ENCODE measurements at regions not wholly inside any gene's neighbourhood (a gene's known extent, or its start where the extent isn't known, plus 50 kb on each side); places are given as distances from the start of the nearest gene placed in this dataset.
"Not testable (repeated sequence)": the region's sequence is repeated elsewhere in the genome, so short reads cannot be mapped to it uniquely, and the experiment has no call there.

GRCh38 chr2:89076771-89077170 is 385.3 kb downstream of the RPIA start:
- DNase-seq (ENCODE audit: low spot score); intact Hi-C loops (cut with DNase I): not testable (repeated sequence)

- intact Hi-C loops (cut with DNase I); DNase-seq (ENCODE audit: low spot score): not testable (repeated sequence)
Observed at GRCh38 chr2:89092911-89093310, 401.4 kb downstream of the RPIA start.

- DNase-seq (ENCODE audit: low spot score); intact Hi-C loops (cut with DNase I): not testable (repeated sequence)
Observed at GRCh38 chr2:89095060-89095459, 403.6 kb downstream of the RPIA start.

GRCh38 chr2:89102587-89102986 is 411.1 kb downstream of the RPIA start:
- intact Hi-C loops (cut with DNase I); DNase-seq (ENCODE audit: low spot score): not testable (repeated sequence)

GRCh38 chr2:89106369-89107019 is 415.0 kb downstream of the RPIA start:
- intact Hi-C loops (cut with DNase I); DNase-seq (ENCODE audit: low spot score): not testable (repeated sequence)

GRCh38 chr2:89112434-89112833 is 421.0 kb downstream of the RPIA start:
- DNase-seq (ENCODE audit: low spot score); intact Hi-C loops (cut with DNase I): not testable (repeated sequence)

GRCh38 chr2:89113286-89113685 is 421.8 kb downstream of the RPIA start:
- intact Hi-C loops (cut with DNase I); DNase-seq (ENCODE audit: low spot score): not testable (repeated sequence)

GRCh38 chr2:89129440-89129839 is 438.0 kb downstream of the RPIA start:
- intact Hi-C loops (cut with DNase I), result not testable (repeated sequence)

GRCh38 chr2:89130665-89131308 is 439.3 kb downstream of the RPIA start:
- DNase-seq (ENCODE audit: low spot score); intact Hi-C loops (cut with DNase I): not testable (repeated sequence)

More at GRCh38 chr2:89129440-89129839, 438.0 kb downstream of the RPIA start:
- not testable (repeated sequence) for DNase-seq (ENCODE audit: low spot score)

GRCh38 chr2:89142959-89143358 is 451.5 kb downstream of the RPIA start:
- intact Hi-C loops (cut with DNase I); DNase-seq (ENCODE audit: low spot score): not testable (repeated sequence)

GRCh38 chr2:89145342-89145741 is 453.9 kb downstream of the RPIA start:
- DNase-seq (ENCODE audit: low spot score); intact Hi-C loops (cut with DNase I): not testable (repeated sequence)

GRCh38 chr2:89148256-89148655 is 456.8 kb downstream of the RPIA start:
- intact Hi-C loops (cut with DNase I); DNase-seq (ENCODE audit: low spot score): not testable (repeated sequence)

GRCh38 chr2:89151699-89152098 is 460.2 kb downstream of the RPIA start:
- DNase-seq (ENCODE audit: low spot score); intact Hi-C loops (cut with DNase I): not testable (repeated sequence)

- DNase-seq (ENCODE audit: low spot score); intact Hi-C loops (cut with DNase I): not testable (repeated sequence)
Observed at GRCh38 chr2:89152501-89152900, 461.0 kb downstream of the RPIA start.

- intact Hi-C loops (cut with DNase I), result not testable (repeated sequence)
- peak; percentile 81 for DNase-seq (ENCODE audit: low spot score)
Observed at GRCh38 chr2:89153210-89153609, 461.7 kb downstream of the RPIA start.

- intact Hi-C loops (cut with DNase I); DNase-seq (ENCODE audit: low spot score): not testable (repeated sequence)
Observed at GRCh38 chr2:89154247-89154682, 462.8 kb downstream of the RPIA start.

- intact Hi-C loops (cut with DNase I), result not testable (repeated sequence)
Observed at GRCh38 chr2:89160306-89160705, 468.8 kb downstream of the RPIA start.

GRCh38 chr2:89161626-89162025 is 470.2 kb downstream of the RPIA start:
- DNase-seq (ENCODE audit: low spot score); intact Hi-C loops (cut with DNase I): not testable (repeated sequence)

More at GRCh38 chr2:89160306-89160705, 468.8 kb downstream of the RPIA start:
- not testable (repeated sequence) for DNase-seq (ENCODE audit: low spot score)

GRCh38 chr2:89170506-89171173 is 479.2 kb downstream of the RPIA start:
- intact Hi-C loops (cut with DNase I); DNase-seq (ENCODE audit: low spot score): not testable (repeated sequence)

GRCh38 chr2:89171174-89171519 is 479.7 kb downstream of the RPIA start:
- intact Hi-C loops (cut with DNase I); DNase-seq (ENCODE audit: low spot score): not testable (repeated sequence)

Data from posterior vena cava (tissue), 2 donors.